ENCODE measurements at regions not wholly inside any gene's neighbourhood (a gene's known extent, or its start where the extent isn't known, plus 50 kb on each side); places are given as distances from the start of the nearest gene placed in this dataset.
"Not testable (repeated sequence)": the region's sequence is repeated elsewhere in the genome, so short reads cannot be mapped to it uniquely, and the experiment has no call there.

DNA sequence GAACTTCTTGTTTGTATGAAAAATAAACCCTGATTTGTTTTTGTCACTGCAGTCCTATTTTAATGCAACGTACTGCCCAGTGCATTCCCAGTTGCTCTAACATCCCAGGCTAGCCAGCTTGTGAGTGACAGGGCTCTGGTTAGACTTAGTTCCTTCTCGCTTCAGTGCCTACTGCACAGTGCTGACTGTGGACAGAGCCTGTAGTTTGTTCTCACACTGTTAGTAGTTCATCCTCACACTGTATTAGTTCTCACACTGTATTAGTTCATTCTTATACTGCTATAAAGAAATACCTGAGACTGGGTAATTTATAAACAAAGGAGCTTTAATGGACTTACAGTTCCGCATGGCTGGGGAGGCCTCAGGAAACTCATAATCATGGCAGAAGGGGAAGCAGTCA is 116.6 kb upstream of the SALL1 start:
- H3K4me3 Mint-ChIP-seq = no peak overlapping the region
- DNase-seq = no peak
- H3K9me3 Mint-ChIP-seq = peaks cover 6% of the 10 kb centered on the region
- no peaks in the 10 kb centered on the region for H3K27me3 Mint-ChIP-seq
- H3K27ac Mint-ChIP-seq = no peak overlapping the region
- H3K4me1 Mint-ChIP-seq = no peaks in the 10 kb centered on the region
- H3K36me3 Mint-ChIP-seq = no peaks in the 10 kb centered on the region

GRCh38 chr16:51262428-51262827 is 111.4 kb upstream of the SALL1 start:
- Mint-ChIP-seq H3K27ac (no peak overlapping the region), H3K36me3 (no peaks in the 10 kb centered on the region), H3K27me3 (no peaks in the 10 kb centered on the region), H3K4me3 (no peak overlapping the region), H3K9me3 (peaks cover 6% of the 10 kb centered on the region), H3K4me1 (no peaks in the 10 kb centered on the region)
- DNase-seq = no peak

- Mint-ChIP-seq H3K9me3 (peaks cover 6% of the 10 kb centered on the region), H3K36me3 (no peaks in the 10 kb centered on the region), H3K4me3 (no peak overlapping the region), H3K4me1 (no peaks in the 10 kb centered on the region), H3K27me3 (no peaks in the 10 kb centered on the region), H3K27ac (no peak overlapping the region)
- no peak for DNase-seq
Measured at GRCh38 chr16:51261919-51262318, 110.8 kb upstream of the SALL1 start.

- H3K4me1 Mint-ChIP-seq = no peaks in the 10 kb centered on the region
- no peaks in the 10 kb centered on the region for H3K36me3 Mint-ChIP-seq
- peaks cover 10% of the 10 kb centered on the region for H3K9me3 Mint-ChIP-seq
- H3K27me3 Mint-ChIP-seq = no peaks in the 10 kb centered on the region
- no peak overlapping the region for H3K4me3 Mint-ChIP-seq
- no peak for DNase-seq
- H3K27ac Mint-ChIP-seq = no peak overlapping the region
Measured at GRCh38 chr16:51255349-51255972, 104.4 kb upstream of the SALL1 start.

GRCh38 chr16:51254390-51254789 is 103.3 kb upstream of the SALL1 start:
- H3K4me1 Mint-ChIP-seq, H3K27ac Mint-ChIP-seq, H3K4me3 Mint-ChIP-seq, DNase-seq, H3K36me3 Mint-ChIP-seq, H3K9me3 Mint-ChIP-seq, H3K27me3 Mint-ChIP-seq: not testable (repeated sequence)

DNA sequence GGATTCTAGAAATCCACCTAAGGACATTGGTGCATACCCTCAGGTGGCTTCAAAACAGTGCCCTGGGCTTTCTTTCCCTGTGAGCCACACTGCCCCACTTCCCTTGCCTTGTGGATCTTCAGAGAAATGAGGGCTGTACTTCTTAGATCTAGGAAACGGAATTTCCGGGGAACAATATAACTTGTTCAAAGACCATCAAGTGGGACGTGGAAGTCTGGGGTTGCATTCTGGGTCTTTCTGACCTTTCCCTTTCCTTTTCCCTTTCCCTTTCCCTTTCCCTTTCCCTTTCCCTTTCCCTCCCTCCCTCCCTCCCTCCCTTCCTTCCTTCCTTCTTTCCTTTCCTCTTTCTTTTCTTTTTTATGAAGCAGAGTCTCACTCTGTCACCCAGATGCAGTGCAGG is 97.1 kb upstream of the SALL1 start:
- H3K4me3 Mint-ChIP-seq = no peak overlapping the region
- no peaks in the 10 kb centered on the region for H3K4me1 Mint-ChIP-seq
- no peak for DNase-seq
- H3K9me3 Mint-ChIP-seq = peaks cover 10% of the 10 kb centered on the region
- H3K27me3 Mint-ChIP-seq = no peaks in the 10 kb centered on the region
- H3K36me3 Mint-ChIP-seq = no peaks in the 10 kb centered on the region
- no peak overlapping the region for H3K27ac Mint-ChIP-seq

DNA sequence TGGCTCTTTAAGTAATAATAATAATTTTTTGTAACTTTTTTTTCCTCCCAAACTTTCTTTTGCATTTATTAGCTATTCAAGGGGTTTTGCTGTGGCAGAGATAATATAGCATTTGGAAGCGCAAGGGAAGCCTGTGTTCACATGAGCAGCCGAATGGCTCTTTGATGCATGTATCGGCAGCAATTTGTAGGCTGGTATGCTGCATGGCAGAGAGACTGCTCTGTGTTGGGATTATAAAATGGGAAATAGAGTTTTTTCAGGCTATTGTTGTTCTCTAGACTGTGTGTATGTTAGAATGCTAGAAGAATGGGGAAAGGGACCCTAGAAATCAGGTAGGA is 94.6 kb upstream of the SALL1 start:
- no peaks in the 10 kb centered on the region for H3K9me3 Mint-ChIP-seq
- H3K4me1 Mint-ChIP-seq = no peaks in the 10 kb centered on the region
- no peaks in the 10 kb centered on the region for H3K36me3 Mint-ChIP-seq
- no peak overlapping the region for H3K4me3 Mint-ChIP-seq
- no peak overlapping the region for H3K27ac Mint-ChIP-seq
- DNase-seq = no peak
- H3K27me3 Mint-ChIP-seq = no peaks in the 10 kb centered on the region

- no peak for DNase-seq
- Mint-ChIP-seq H3K4me1 (no peaks in the 10 kb centered on the region), H3K4me3 (no peak overlapping the region), H3K27ac (no peak overlapping the region), H3K36me3 (no peaks in the 10 kb centered on the region), H3K9me3 (peaks cover 2% of the 10 kb centered on the region), H3K27me3 (no peaks in the 10 kb centered on the region)
Measured at GRCh38 chr16:51244887-51245657, 94.0 kb upstream of the SALL1 start.

GRCh38 chr16:51243936-51244436 is 92.9 kb upstream of the SALL1 start:
- H3K9me3 Mint-ChIP-seq = peaks cover 7% of the 10 kb centered on the region
- no peak for DNase-seq
- H3K4me3 Mint-ChIP-seq = no peak overlapping the region
- H3K36me3 Mint-ChIP-seq = peaks cover 3% of the 10 kb centered on the region
- H3K27me3 Mint-ChIP-seq = no peaks in the 10 kb centered on the region
- H3K27ac Mint-ChIP-seq = no peak overlapping the region
- H3K4me1 Mint-ChIP-seq = no peaks in the 10 kb centered on the region

- H3K4me3 Mint-ChIP-seq = no peak overlapping the region
- DNase-seq = no peak
- H3K27ac Mint-ChIP-seq = no peak overlapping the region
- no peaks in the 10 kb centered on the region for H3K27me3 Mint-ChIP-seq
- H3K4me1 Mint-ChIP-seq = no peaks in the 10 kb centered on the region
- H3K36me3 Mint-ChIP-seq = peaks cover 3% of the 10 kb centered on the region
- H3K9me3 Mint-ChIP-seq = peaks cover 7% of the 10 kb centered on the region
Measured at GRCh38 chr16:51242296-51242994, 91.4 kb upstream of the SALL1 start.

GRCh38 chr16:51239196-51239595 is 88.1 kb upstream of the SALL1 start:
- Mint-ChIP-seq H3K4me3 (no peak overlapping the region), H3K27ac (no peak overlapping the region)

GRCh38 chr16:51237861-51238378 is 86.8 kb upstream of the SALL1 start:
- H3K36me3 Mint-ChIP-seq = peaks cover 3% of the 10 kb centered on the region
- DNase-seq = no peak
- H3K4me3 Mint-ChIP-seq = no peak overlapping the region
- H3K27ac Mint-ChIP-seq = no peak overlapping the region
- H3K27me3 Mint-ChIP-seq = no peaks in the 10 kb centered on the region
- peaks cover 7% of the 10 kb centered on the region for H3K9me3 Mint-ChIP-seq
- no peaks in the 10 kb centered on the region for H3K4me1 Mint-ChIP-seq

More at GRCh38 chr16:51239196-51239595, 88.1 kb upstream of the SALL1 start:
- Mint-ChIP-seq H3K27me3 (no peaks in the 10 kb centered on the region), H3K4me1 (no peaks in the 10 kb centered on the region), H3K36me3 (peaks cover 3% of the 10 kb centered on the region), H3K9me3 (peaks cover 7% of the 10 kb centered on the region)
- DNase-seq = no peak

DNA sequence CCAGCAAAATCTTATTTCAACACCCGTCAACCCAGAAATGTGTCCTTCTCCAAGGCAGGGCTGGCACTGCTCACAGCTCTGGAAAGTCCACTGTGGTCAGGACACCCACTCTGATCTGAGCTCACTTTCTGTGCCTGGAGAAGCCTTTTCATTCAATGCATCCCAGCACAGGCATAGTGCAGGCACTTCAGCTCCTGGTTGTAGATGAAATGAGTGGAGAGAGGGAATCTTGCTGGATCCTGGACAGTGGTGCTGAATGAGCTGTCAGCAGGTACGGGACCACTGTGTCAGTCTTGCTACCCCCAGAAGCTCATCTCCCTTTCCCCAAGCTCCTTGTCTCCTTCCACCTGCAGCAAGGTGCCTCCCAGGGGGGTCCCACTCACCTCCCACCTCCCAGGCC is 86.1 kb upstream of the SALL1 start:
- no peaks in the 10 kb centered on the region for H3K4me1 Mint-ChIP-seq
- no peak for DNase-seq
- no peak overlapping the region for H3K4me3 Mint-ChIP-seq
- peaks cover 7% of the 10 kb centered on the region for H3K9me3 Mint-ChIP-seq
- peaks cover 3% of the 10 kb centered on the region for H3K36me3 Mint-ChIP-seq
- no peak overlapping the region for H3K27ac Mint-ChIP-seq
- no peaks in the 10 kb centered on the region for H3K27me3 Mint-ChIP-seq

GRCh38 chr16:51236583-51236982 is 85.5 kb upstream of the SALL1 start:
- Mint-ChIP-seq H3K27ac (no peak overlapping the region), H3K4me1 (no peaks in the 10 kb centered on the region), H3K9me3 (peaks cover 7% of the 10 kb centered on the region), H3K36me3 (peaks cover 3% of the 10 kb centered on the region), H3K27me3 (no peaks in the 10 kb centered on the region), H3K4me3 (no peak overlapping the region)
- no peak for DNase-seq

- Mint-ChIP-seq H3K4me1 (no peaks in the 10 kb centered on the region), H3K27ac (no peak overlapping the region), H3K27me3 (no peaks in the 10 kb centered on the region)
Measured at GRCh38 chr16:51231702-51232101, 80.6 kb upstream of the SALL1 start.

More at GRCh38 chr16:51231702-51232101, 80.6 kb upstream of the SALL1 start:
- no peak for DNase-seq
- H3K4me3 Mint-ChIP-seq = no peak overlapping the region
- peaks cover 2% of the 10 kb centered on the region for H3K9me3 Mint-ChIP-seq
- H3K36me3 Mint-ChIP-seq = no peaks in the 10 kb centered on the region

Measured in activated naive CD8-positive, alpha-beta T cell treated with anti-CD3 and anti-CD28 coated beads for 36 hours (primary cell).